ENCODE measurements at regions not wholly inside any gene's neighbourhood (a gene's known extent, or its start where the extent isn't known, plus 50 kb on each side); places are given as distances from the start of the nearest gene placed in this dataset.

DNA sequence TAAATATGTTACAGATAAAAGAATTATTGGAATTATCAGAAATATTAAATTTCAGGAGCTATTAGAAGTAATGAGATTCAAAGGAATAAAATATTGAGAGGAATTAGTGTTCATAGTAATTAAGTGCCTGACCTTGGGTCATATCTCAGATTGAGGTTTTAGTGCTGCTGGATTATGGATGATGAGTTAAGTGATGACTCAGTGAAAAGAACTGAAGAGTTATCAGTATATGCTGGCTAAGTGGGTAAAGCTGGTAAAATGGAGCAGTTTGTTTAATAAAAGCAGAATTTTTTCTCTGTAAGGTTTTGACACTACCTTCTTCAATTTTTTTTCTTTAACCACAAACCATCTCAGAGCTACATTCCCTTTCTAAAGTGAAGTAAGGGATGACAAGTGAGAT lies 206.7 kb downstream of the MANEA start:
- DNase-seq: no peak

DNA sequence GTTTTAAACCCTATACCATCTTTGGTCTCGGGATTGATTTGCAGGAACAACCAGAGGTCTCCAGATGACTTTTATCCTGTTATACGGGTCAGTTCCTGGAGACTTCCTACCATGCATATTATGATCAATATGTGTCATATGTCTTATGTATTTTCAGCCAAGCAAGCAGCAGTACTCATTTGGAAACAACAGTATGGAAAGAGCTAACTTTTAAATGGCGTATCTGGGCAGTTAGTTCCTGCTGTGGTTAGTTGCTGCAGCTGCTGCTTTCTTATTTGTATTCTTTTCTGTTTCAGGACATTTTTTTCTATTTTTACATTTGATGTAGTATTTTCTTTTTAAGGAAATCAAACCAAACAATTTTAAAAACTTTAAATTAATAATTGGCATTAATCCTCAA lies 207.5 kb downstream of the MANEA start:
- DNase-seq: no peak

DNA sequence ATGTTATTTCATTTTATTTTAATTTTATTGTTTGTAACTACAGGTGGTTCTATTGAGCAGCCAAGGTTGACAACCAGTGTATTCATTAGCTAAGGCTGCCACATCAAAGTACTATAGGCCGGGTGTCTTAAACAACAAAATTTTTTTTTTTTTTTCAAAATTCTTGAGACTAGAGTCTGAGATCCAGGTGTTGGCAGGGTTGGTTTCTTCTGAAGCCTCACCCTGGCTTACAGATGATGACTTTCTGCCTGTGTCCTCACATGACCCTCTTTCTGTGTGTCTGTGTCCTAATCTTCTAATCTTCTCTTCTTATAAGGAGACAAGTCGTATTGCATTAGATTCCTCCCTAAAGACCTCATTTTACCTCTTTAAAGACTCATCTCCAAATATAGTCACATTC lies 208.4 kb downstream of the MANEA start:
- DNase-seq: no peak

DNA sequence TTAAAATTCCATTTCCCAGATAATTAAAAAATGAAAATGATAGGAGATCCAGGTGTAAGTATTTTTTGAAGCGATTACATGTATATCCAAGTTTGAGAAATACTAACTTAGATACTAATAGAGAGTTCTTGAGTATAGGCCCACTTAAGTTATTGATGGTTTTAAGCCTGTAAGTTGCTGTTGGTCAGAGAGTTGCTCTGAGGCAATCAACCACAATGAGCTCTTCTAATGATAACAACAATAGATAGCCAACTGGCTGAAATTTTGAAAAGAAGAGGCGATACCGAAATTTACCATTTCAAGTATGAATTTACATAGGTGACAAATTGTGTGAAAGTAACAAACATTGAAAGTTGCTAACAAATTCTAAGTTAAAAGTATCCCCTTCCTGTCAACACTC lies 209.5 kb downstream of the MANEA start:
- no peak for DNase-seq

DNA sequence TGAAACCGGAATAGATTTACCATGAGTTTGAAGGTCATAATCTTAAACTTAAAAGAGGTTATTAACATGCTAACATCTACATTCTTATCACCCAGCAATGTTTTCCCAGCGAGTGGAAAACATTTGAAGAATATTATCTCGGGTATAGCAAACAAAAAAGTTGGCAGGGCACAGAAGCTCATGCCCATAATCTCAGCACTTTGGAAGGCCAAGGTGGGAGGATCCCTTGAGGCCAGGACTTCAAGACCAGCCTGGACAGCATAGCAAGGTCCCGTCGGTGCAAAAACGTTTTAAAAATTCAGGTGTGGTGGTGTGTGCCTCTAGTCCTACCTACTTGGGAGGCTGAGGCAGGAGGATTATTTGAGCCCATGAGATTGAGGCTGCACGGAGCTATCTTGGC lies 213.5 kb downstream of the MANEA start:
- no peak for DNase-seq

DNA sequence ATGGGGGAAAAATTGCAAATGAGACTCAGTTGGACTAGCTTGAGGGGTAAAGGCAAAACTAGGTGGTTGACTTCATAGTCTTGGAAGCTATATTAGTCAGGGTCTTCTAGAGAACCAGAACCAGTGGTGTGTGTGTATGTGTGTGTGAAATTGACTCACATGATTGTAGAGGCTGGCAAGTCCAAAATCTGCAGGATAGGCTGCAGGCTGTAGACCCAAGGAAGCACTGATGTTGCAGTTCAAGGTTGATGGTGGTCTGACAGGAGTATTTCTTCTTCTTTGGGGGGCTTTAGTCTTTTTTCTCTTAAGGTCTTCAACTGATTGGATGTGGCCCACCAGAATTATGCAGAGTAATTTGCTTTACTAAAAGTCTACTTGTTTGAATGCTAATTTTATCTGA lies 217.4 kb downstream of the MANEA start:
- no peak for DNase-seq

DNA sequence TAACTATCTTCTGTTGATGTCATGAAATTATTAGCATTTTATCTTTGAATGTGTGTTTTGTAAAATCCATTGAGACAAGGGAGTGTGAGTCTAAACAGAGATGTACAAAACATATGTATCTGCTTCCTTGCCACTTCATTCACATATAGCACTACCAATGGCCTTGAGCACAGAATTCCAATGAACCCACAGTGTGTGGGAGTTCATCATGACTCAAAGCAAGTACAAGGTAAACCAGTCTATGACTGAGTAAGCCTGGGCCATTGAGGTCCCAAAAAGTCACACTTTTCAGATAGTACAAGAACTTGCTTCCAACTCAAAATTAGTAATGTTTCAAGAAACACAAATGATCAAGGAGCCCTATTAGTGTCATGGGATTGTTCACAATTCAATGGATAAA lies 218.6 kb downstream of the MANEA start:
- no peak for DNase-seq

DNA sequence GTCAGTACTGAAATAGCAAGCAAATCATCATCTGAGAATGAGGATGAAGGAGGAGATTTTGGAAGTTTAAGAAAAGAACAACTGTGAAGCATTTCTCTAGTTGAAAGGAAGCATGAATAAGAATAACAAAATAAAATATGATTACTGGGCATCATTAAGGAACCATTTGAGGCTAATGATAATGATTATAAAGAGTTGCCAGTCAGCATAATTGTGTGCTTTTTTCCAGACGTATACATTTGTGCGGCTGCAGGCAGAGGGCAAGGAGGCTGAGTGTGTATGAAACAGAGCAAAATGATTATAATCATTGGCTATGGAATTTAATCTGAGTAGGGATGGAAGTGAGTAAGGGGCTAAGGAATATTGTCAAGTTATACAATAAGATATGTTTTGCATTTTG lies 218.7 kb upstream of the FUT9 start:
- no peak for DNase-seq

DNA sequence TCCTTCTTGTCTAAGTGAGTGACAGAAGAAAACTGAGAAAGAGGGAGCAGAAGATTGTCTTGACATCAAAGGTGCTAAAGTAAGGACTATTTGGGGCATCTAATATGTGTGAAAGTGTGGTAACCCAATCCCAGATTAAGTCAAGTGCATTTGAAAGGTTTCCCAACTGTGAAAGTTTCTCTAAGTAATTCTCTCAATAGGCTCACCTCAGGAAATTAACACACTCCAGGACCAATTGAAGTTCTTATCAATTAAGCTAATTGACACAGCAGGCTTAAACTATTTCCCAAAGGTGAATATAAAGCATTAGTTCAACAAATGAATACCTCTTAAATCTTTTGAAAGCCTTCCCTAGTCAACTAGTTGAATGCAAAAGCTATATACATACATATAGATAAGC lies 212.8 kb upstream of the FUT9 start:
- no peak for DNase-seq

DNA sequence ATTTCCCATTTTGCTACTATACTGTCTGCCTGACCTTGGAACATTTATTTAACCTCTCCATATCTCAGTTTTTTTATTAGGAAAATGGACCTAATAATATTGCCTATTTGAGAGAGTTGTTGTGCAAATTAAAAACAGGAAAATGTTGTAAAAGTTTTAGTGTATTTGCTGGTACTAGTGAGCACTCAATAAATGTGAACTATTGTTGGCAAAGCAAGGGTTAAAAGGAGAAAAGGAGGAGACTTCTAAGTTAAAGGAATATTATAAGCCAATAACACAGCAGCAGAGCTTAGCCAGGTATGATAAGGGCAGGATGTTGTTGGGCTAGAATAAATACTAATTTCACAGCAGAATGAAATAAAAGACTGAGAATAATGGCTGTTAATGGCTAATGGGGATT lies 211.9 kb upstream of the FUT9 start:
- DNase-seq: no peak

DNA sequence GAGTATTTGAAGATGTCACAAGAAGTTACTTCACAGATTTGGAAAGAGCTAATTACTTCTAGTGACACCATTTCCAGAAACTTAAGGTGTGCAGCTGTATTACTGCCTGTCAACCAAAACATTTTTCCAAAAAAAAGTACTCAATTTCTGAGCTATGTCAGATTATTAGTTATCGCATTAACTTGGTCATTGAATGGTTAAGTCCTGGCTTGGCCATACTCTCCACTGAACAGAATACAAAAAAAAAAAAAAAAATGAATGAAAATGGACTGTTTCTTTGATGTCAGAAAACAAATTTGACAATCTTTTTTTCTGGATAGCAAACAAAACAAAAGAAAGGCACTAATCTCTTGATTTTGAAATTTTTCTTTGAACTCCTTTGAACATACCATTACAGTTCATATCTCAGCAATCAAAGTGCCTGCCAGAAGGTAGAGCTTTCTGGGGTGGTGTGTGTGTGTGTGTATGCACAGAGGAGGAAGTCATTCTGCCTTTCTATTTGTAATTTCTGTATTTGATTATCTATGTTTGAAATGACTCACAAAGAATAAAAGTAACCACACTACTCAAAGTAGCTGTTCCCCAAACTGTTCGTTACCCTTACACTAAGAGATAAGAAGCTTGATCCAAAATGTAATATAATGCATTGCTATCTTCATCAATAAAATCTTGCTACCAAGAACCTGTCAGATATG lies 210.8 kb upstream of the FUT9 start:
- no peak for DNase-seq

DNA sequence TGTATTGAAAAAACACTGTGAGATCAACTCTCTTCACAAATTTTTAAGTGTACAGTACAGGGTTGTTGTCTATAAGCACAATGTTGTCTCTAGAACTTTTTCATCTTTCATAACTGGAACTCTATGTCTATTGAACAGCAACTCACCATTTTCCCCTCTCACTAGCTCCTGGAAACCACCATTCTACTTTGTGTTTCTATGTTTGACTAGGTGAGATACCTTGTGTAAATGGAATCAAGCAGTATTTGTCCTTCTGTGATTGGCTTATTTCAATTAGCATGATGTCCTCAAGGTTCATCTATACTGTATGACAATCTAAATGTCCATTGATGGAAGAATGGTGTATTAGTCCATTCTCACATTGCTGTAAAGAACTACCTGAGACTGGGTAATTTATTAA lies 210.1 kb upstream of the FUT9 start:
- no peak for DNase-seq

DNA sequence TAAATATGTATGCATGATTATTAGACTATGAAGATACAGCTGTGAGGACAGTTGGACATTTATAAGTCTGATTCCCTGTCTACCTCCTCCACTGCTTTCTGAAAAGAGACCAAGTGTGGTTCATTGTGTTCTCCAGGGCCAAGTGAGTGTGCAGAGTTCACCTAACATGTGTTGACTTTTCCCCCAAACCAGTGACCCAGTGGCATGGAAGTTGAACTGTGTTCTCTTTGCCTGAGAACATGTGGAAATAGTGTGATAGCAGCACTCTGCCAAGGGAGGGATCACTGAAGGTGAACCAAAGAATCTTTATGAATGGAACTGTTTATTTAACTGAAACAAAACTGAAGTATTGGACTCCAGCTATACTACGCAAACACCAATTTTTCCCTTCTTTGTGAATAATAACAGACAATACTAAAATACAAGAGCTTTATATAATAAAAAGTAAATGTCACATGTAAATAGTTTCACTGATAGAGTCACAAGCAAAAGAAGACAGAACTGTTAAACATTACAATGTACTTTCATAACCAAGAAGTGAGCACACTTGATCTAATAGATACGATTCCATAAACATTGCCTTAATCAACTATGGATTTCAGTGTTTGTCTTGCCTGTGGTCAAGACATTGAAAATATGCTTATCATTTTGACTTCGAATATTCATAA lies 200.3 kb upstream of the FUT9 start:
- DNase-seq: no peak

DNA sequence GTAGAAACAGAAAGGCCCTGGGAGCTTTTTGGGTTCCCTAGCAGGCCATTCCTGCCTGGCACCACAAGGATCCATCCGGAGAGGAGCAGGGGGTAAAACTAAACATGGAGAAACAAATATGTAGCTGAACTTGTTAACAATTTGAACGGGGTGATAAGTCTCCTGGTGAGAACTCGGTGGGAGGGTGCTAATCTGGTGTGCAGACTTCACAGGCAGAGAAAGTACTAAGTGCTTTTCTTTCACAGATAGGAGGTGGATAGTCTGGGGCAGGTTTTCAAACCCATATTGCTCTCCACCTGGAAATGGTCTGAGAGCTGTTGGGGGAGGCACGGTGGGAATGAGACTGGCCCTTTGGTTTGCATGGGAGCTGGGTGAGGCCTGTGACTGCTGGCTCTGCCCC lies 196.3 kb upstream of the FUT9 start:
- no peak for DNase-seq

DNA sequence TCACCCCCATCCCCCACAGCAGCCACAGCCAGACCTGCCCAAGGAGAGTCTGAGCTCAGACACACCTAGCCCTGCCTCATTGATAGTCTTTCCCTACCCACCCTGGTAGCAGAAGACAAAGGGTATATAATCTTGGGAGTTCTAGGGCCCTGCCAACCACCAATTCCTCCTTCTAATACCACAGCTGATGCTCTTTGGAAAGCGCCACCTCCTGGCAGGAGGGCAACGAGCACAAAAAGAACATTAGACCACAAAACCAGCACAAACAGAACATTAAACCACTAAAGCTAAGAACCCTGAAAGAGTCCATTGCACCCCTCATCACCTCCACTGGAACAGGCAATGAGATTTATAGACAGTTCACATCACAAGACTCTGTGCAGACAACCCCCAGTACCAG lies 195.8 kb upstream of the FUT9 start:
- peak; percentile 10 for DNase-seq

DNA sequence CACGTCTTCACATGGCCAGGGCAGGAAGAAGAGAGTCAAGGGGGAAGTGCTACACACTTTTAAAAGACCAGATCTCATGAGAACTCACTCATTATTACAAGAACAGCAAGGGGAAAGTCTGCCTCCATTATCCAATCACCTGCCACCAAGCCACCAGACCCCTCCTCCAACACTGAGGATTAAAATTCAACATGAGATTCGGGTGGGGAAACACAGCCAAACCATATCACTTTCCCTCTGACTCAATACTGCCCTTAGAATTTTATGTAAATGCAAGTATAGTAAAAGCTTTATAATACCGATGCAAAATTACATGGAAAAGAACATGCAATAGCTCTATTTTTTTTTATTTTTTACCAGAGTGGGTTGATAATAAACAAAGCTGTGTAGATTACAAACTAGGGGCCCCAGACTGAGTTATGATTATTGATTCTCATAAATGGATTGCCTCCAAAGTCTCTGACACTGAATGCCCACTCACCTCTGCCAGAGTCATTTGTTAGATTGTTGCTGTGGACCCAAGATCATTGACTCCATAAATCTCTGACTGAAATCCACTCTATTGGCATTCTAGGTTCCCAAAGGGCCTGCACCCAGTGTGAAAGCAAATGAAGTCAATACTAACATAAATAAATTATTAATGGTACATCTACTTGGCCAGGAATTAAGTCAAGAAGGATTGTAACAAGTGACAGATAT lies 184.8 kb upstream of the FUT9 start:
- no peak for DNase-seq

DNA sequence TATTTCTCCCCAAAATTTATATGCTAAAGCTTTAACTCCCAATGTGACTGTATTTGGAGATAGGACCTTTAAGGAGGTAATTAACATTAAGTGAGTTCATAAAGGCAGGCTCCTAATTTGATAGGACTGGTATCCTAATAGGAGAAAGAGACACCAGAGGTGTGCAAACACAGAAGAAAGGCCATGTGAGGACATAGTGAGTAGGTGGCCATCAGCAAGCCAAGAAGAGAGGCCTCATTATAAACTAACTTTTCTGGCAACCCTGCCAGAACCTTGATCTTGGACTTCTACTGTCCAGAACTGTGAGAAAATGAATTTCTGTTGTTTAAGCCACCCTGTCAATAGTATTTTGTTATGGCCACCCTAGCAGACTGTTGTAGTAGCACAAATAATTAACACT lies 177.9 kb upstream of the FUT9 start:
- DNase-seq: no peak

DNA sequence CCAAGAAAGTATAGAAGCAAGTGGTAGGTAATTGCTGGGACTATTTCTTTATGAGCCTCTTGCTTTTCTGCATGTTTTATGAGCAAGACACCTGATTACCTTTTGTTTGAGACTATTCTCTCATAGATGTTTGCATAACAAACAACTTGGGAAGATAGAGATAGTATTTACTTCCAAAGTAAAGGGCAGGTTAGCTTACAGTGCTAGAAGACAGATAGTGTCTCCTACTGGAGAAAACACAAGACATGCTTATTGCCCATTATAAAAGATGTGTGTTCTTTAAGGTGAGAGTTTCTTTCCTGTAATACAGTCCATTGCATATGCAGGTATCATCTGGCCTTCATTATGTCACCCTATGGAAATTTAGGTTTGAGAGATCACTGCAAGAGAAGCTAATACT lies 174.2 kb upstream of the FUT9 start:
- no peak for DNase-seq

DNA sequence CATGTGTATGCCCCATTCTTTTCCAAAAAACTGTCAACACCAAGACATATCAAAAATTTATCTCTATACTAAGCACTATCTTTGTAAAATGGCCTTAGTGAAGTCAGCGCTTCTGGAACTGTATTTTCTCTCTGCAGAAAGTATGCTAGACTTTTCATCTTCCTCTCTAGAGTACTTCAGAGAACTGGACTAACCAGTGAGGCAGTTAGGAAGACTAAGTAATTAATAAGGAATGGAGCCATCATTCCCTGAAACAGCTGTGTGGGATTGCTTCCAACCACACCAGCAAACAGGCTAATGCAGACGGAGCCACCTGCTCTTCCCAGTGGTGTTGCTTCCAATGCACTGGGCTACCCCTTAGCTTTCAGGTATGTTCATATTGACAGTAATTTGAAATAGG lies 169.1 kb upstream of the FUT9 start:
- DNase-seq: no peak

DNA sequence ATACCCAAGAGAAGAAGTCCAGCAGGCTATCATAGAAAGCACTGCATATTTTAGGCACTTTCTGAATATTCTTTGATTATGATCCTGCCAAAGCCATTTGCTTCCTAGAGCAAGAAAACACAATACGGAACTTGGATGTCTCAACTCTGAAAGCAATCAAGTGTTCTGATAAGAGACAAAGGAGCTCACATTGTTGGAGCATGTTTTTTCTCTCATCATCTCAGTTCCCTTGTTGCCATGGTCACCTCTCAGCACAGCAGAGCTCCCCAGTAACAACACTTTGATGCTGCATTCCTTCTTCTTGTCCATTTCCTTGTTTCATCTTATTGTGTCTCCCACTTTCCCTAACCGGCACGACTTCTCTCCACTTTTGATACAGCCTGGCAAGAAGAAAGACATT lies 168.7 kb upstream of the FUT9 start:
- DNase-seq: no peak

DNA sequence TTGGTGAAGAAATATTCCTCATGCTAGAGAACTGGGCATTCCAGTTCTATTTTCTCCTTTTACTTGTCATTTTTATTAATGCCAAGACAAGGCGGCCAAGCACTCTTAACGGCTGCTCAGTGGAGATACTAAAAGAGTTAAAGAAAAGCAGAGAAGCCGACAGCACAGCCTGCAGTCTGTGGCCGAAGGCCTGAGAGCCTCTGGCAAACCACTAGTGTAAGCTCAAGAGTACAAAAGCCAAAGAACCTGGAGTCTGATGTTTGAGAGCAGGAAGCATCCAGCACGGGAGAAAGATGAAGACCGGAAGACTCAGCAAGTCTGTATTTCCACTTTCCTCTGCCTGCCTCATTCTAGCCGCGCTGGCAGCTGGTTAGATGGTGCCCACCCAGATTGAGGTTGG lies 167.1 kb upstream of the FUT9 start:
- DNase-seq: no peak

DNA sequence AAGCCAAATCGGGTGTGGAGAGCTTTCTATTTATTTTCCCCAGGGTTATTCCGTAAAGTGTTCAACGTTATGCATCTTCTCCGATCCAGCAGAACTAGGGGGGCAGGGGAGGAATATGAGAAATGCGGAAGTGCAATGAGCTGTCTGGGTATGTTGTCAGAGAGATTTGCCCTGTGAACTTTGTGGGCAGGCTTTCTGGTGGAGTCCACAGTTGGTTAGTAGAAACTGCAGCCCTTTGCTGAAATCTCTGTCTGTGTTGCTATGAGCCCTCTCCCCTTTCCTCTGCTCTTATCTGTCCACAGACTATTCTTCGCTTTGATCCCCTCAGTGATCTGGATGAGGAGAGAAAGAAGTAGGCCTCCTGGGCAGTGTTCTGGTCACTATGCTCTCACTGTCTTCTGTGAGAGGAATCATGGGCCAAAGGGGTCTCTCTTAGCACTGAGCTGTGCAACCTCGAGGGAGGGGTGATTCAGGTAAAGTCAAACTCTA lies 158.9 kb upstream of the FUT9 start:
- DNase-seq: no peak

DNA sequence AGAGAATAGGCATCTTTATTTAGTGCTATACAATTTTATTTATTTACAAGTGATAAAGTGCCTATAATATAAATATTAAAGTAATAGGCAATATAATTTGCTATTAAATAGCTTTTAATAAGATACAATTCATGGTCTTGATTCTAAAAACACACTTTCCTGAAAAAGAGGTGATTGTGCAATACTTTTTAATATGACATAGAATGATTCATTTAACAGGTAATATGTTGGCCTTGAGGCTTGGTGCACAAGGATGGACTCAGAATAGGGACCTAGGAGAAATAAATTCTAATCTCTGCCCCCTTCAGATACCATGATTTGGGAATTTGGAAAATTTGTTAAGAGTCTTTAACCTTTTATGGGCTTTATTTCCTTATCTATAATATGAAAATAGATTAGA lies 149.9 kb upstream of the FUT9 start:
- DNase-seq: no peak

DNA sequence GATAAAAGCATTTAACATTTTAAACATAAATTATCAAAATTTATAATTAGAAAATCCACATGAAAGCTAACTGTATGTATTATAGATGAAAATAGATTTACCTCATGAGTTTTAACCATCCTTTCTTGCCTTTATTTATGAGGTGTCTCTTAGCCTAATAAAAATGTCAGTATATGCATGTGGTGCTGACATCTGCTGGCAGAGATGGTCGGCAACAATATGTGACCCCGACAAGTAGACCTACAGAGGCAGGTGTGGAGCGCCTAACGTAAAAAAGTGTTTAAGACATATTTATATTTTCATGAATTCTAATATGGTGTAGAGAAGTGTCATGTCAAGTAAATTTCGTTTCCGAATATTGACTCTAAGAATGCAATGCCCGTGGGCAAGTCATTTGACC lies 149.0 kb upstream of the FUT9 start:
- DNase-seq: peak; percentile 7

Measured in hematopoietic multipotent progenitor cell treated with erythropoietin and hydrocortisone succinate and interleukin-3 and kit ligand, for 6 days (in vitro differentiated cells).